ENCODE measurements at regions not wholly inside any gene's neighbourhood (a gene's known extent, or its start where the extent isn't known, plus 50 kb on each side); places are given as distances from the start of the nearest gene placed in this dataset.
"Not testable (repeated sequence)": the region's sequence is repeated elsewhere in the genome, so short reads cannot be mapped to it uniquely, and the experiment has no call there.

DNA sequence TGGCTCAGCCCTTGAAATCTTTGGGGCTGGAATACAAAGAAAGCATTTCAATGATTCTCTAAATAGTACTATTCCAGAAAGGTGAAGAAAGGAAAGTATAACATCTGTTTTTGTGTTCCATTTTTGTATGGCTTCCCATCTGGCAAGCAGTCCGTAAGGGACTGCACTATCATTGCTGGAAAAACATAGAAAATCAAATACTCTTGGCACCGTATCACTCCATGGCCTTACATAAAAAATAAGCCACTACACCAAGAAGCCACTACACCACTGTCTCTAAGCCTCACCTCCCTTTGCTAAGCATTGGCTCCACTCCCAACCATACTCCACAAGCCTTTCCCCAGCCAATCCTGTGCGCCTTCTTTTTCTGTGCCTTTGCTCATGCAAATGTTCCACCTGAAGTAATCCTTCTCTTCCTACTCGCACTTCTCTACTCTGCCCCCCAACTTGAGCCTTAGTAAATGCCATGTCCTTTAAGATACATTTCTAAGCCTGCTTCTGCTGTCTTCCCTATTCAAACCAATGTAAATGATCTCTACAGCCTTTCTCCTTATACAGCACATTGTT is 454.6 kb upstream of the TUSC1 start:
- intact Hi-C loops (cut with micrococcal nuclease), result no loop called here

DNA sequence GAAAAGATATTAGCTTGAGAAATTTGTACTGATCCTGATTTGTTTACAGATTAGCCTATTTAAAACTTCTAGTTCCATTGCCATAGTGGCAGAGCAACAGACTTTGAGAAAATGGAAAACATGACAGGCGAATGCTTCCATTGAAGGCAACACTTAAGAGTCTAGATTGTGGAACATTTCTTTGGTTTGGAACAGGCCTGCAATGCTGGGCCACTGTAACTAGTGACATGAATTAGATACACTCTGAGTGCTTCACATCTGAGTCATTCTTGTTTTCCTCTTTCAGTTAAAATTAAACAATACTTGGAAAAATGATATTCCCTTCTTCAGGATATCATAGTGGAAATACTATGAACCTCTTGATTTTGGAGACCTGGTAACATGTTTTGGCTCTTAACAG is 453.6 kb upstream of the TUSC1 start:
- H3K27ac ChIP-seq (replicated peaks), result no peak overlapping the region
- no peak for TF ChIP-seq CTCF (IDR thresholded peaks at IDR 0.05; ENCODE audit: borderline replicate concordance)
- no peaks in the 10 kb centered on the region for H3K4me1 ChIP-seq
- H3K4me3 ChIP-seq, result no peak overlapping the region
- H3K27me3 ChIP-seq (ENCODE audit: low read depth), result no peaks in the 10 kb centered on the region
- intact Hi-C loops (cut with micrococcal nuclease), result no loop called here
- peaks cover 6% of the 10 kb centered on the region for H3K9me3 ChIP-seq (replicated peaks)
- no peaks in the 10 kb centered on the region for H3K36me3 ChIP-seq
- DNase-seq, result no peak

More for the DNA sequence above, 454.6 kb upstream of the TUSC1 start:
- H3K4me1 ChIP-seq, result no peaks in the 10 kb centered on the region
- TF ChIP-seq CTCF (IDR thresholded peaks at IDR 0.05; ENCODE audit: borderline replicate concordance), result no peak
- no peaks in the 10 kb centered on the region for H3K36me3 ChIP-seq
- H3K9me3 ChIP-seq (replicated peaks), result peaks cover 2% of the 10 kb centered on the region
- no peak overlapping the region for H3K27ac ChIP-seq (replicated peaks)
- no peaks in the 10 kb centered on the region for H3K27me3 ChIP-seq (ENCODE audit: low read depth)
- DNase-seq, result no peak
- H3K4me3 ChIP-seq, result no peak overlapping the region

- Histone ChIP-seq H3K36me3 (no peaks in the 10 kb centered on the region), H3K9me3 (replicated peaks) (peaks cover 6% of the 10 kb centered on the region), H3K4me1 (no peaks in the 10 kb centered on the region), H3K27ac (replicated peaks) (no peak overlapping the region), H3K27me3 (ENCODE audit: low read depth) (no peaks in the 10 kb centered on the region), H3K4me3 (no peak overlapping the region)
- intact Hi-C loops (cut with micrococcal nuclease), result no loop called here
- DNase-seq, result no peak
- no peak for TF ChIP-seq CTCF (IDR thresholded peaks at IDR 0.05; ENCODE audit: borderline replicate concordance)
These were observed 451.0 kb upstream of the TUSC1 start for GRCh38 chr9:26129217-26129616.

- DNase-seq, result no peak
- Histone ChIP-seq H3K27me3 (ENCODE audit: low read depth) (no peaks in the 10 kb centered on the region), H3K9me3 (replicated peaks) (peaks cover 6% of the 10 kb centered on the region), H3K36me3 (no peaks in the 10 kb centered on the region), H3K4me3 (no peak overlapping the region), H3K4me1 (no peaks in the 10 kb centered on the region), H3K27ac (replicated peaks) (no peak overlapping the region)
- intact Hi-C loops (cut with micrococcal nuclease), result no loop called here
- TF ChIP-seq CTCF (IDR thresholded peaks at IDR 0.05; ENCODE audit: borderline replicate concordance), result no peak
These were observed 447.4 kb upstream of the TUSC1 start for GRCh38 chr9:26125693-26126092.

DNA sequence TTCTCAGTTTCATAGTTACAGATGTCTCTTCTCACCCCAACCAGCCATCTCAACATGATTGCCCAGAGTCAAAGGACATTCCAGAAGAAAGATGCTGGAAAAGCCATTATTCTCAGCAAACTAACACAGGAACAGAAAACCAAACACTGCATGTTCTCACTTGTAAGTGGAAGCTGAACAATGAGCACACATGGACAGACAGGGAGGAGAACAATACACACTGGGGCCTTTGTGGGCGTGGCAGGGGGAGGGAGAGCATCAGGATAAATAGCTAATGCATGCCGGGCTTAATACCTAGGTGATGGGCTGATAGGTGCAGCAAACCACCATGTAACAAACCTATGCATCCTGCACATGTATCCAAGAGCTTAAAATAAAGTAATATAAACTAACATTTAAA is 437.8 kb upstream of the TUSC1 start:
- intact Hi-C loops (cut with micrococcal nuclease), result not testable (repeated sequence)

DNA sequence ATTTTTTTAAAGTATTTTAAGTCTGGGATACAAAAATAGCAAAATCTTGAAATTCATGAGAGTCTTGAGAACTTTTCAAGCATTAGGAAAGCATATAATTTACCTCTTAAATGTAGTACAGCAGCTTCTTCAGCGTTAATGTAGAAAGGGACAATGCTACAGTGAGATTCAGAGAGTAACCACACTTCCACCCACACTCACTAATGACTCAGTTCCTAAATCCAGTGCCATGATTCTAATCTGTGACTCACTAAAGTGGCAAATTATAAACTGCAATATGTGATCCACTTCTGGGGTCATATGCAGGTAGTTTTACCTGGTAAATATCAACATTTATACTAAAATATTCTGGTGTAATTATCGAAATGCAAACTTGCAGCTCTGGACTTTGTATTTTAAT is 434.5 kb upstream of the TUSC1 start:
- no peaks in the 10 kb centered on the region for H3K4me1 ChIP-seq
- peaks cover 14% of the 10 kb centered on the region for H3K9me3 ChIP-seq (replicated peaks)
- no peaks in the 10 kb centered on the region for H3K36me3 ChIP-seq
- intact Hi-C loops (cut with micrococcal nuclease), result no loop called here
- no peak overlapping the region for H3K27ac ChIP-seq (replicated peaks)
- no peak for TF ChIP-seq CTCF (IDR thresholded peaks at IDR 0.05; ENCODE audit: borderline replicate concordance)
- no peak overlapping the region for H3K4me3 ChIP-seq
- H3K27me3 ChIP-seq (ENCODE audit: low read depth), result no peaks in the 10 kb centered on the region
- DNase-seq, result no peak

More for the DNA sequence above, 437.8 kb upstream of the TUSC1 start:
- H3K27ac ChIP-seq (replicated peaks); H3K36me3 ChIP-seq; H3K9me3 ChIP-seq (replicated peaks); H3K4me3 ChIP-seq; DNase-seq; H3K4me1 ChIP-seq; H3K27me3 ChIP-seq (ENCODE audit: low read depth): not testable (repeated sequence)
